HCT116 (cell line): ENCODE measurements at regions not wholly inside any gene's neighbourhood (a gene's known extent, or its start where the extent isn't known, plus 50 kb on each side); places are given as distances from the start of the nearest gene placed in this dataset.

Source experiments
- ATAC-seq: fragments of 200-7000 bp; cut with Tn5 transposase; 2 replicates; pipeline ENCODE4 v1.9.1; 2020; ENCODE audit warnings: mild to moderate bottlenecking, moderate library complexity
- BruUV-seq: library from RNA; stranded (reverse); fragments of 400-500 nt; replicated peaks from 2 replicates; lab custom pipeline; 2021; lab: Mats Ljungman, UMichigan
- CTCF ChIA-PET: fragments of 300-600 bp; sonication (Branson Sonifier 250); formaldehyde crosslinking; loops from one replicate; lab custom pipeline; 2021; ENCODE audit warnings: antibody characterized with exemption; lab: Charles Lee
- POLR2A ChIA-PET: fragments of 300-600, 350-600 bp; sonication (Branson Sonifier 250); formaldehyde crosslinking; loops from one replicate; lab custom pipeline; 2021; ENCODE audit warnings: antibody characterized with exemption; lab: Charles Lee
- RAD21 ChIA-PET, 2 experiments: fragments of 300-600 bp; sonication (Branson Sonifier 250); formaldehyde crosslinking; loops; one replicate each; lab custom pipeline; 2023; ENCODE audit warnings: low total read pairs in 2 of 2; ENCODE audit not compliant: uncharacterized antibody in 2 of 2, unreplicated experiment in 2 of 2, low non-redundant PET in 1 of 2; lab: Charles Lee
- DNase-seq: peaks from one replicate; pipeline ENCODE4 v3.0.0-alpha.2; 2010; ENCODE audit warnings: low read depth, low spot score
- H2AFZ ChIP-seq: fragments of 200-600 bp; shearing (Covaris generic), sonication (generic); 2 replicates; pipeline ENCODE4 v1.6.1; 2017; ENCODE audit warnings: low read depth, mixed run types, mixed read lengths, antibody characterized with exemption, low read length; ENCODE audit not compliant: poor library complexity, severe bottlenecking
- H3K27ac ChIP-seq: 2 replicates; pipeline ENCODE4 v1.5.1; 2012; ENCODE audit warnings: low read depth, low read length
- H3K27me3 ChIP-seq: fragments of 200-600 bp; sonication (generic); 2 replicates; pipeline ENCODE4 v1.6.1; 2016; ENCODE audit warnings: mixed run types, low read length, mixed read lengths; ENCODE audit not compliant: insufficient read depth
- H3K36me3 ChIP-seq, 2 experiments: fragments of 200-500 bp in 1 of 2; fragments of 200-600 bp in 1 of 2; sonication (Bioruptor generic) in 1 of 2; sonication (generic) in 1 of 2; 2 replicates each; pipeline versions ENCODE4 v1.5.1 to v1.6.1; 2014 to 2016; ENCODE audit warnings: low read length in 2 of 2, inconsistent platforms in 1 of 2, mixed read lengths in 1 of 2, mixed run types in 1 of 2; ENCODE audit not compliant: insufficient read depth in 2 of 2, control insufficient read depth in 1 of 2
- H3K4me1 ChIP-seq, 2 experiments: fragments of 200-600 bp in 1 of 2; sonication (generic) in 1 of 2; 2 replicates each; pipeline versions ENCODE4 v1.5.1 to v1.6.1; 2012 to 2017; ENCODE audit warnings: low read length in 2 of 2, inconsistent platforms in 1 of 2, mild to moderate bottlenecking in 1 of 2, mixed read lengths in 1 of 2, mixed run types in 1 of 2, moderate library complexity in 1 of 2; ENCODE audit not compliant: insufficient read depth in 2 of 2, control insufficient read depth in 1 of 2
- H3K4me2 ChIP-seq: fragments of 200-600 bp; sonication (generic); 2 replicates; pipeline ENCODE4 v1.6.1; 2017; ENCODE audit warnings: mixed run types, low read length, mixed read lengths
- H3K4me3 ChIP-seq, 2 experiments: fragments of 200-600 bp in 1 of 2; sonication (generic) in 1 of 2; replicated peaks in 1 of 2; 2 replicates each; pipeline ENCODE4 v1.5.1; 2011 to 2016; ENCODE audit warnings: low read length in 2 of 2, control low read depth in 1 of 2, low read depth in 1 of 2, mild to moderate bottlenecking in 1 of 2, mixed read lengths in 1 of 2, mixed run types in 1 of 2
- H3K79me2 ChIP-seq: fragments of 200-600 bp; sonication (generic); 2 replicates; pipeline ENCODE4 v1.6.1; 2017; ENCODE audit warnings: mild to moderate bottlenecking, mixed run types, low read length, moderate library complexity, mixed read lengths; ENCODE audit not compliant: insufficient read depth
- H3K9ac ChIP-seq: fragments of 200-600 bp; sonication (generic); 2 replicates; pipeline ENCODE4 v1.6.1; 2016; ENCODE audit warnings: low read length, mixed read lengths
- H3K9me2 ChIP-seq: fragments of 200-600 bp; sonication (generic), shearing (Covaris generic); 2 replicates; pipeline ENCODE4 v1.6.1; 2017; ENCODE audit warnings: mixed run types, mild to moderate bottlenecking, moderate library complexity; ENCODE audit not compliant: insufficient read depth
- H3K9me3 ChIP-seq, 2 experiments: fragments of 200-500 bp in 1 of 2; fragments of 200-600 bp in 1 of 2; sonication (Bioruptor generic) in 1 of 2; sonication (generic) in 1 of 2; 2 replicates each; pipeline ENCODE4 v1.6.1; 2014 to 2017; ENCODE audit warnings: low read length in 2 of 2, mixed read lengths in 2 of 2, inconsistent platforms in 1 of 2, low read depth in 1 of 2, mild to moderate bottlenecking in 1 of 2, mixed run types in 1 of 2, moderate library complexity in 1 of 2; ENCODE audit not compliant: control insufficient read depth in 1 of 2, insufficient read depth in 1 of 2
- H4K20me1 ChIP-seq: fragments of 200-600 bp; sonication (generic), shearing (Covaris generic); 2 replicates; pipeline ENCODE4 v1.6.1; 2017; ENCODE audit warnings: mixed run types, mild to moderate bottlenecking, moderate library complexity; ENCODE audit not compliant: insufficient read depth
- CBX3 ChIP-seq: IDR thresholded peaks from 2 replicates; pipeline ENCODE4 v1.6.1; 2012; ENCODE audit warnings: low read depth
- CEBPB ChIP-seq: IDR thresholded peaks from 2 replicates; pipeline ENCODE4 v1.6.1; 2012; ENCODE audit warnings: low read depth
- EGR1 ChIP-seq: IDR thresholded peaks from 2 replicates; pipeline ENCODE4 v1.6.1; 2012; ENCODE audit warnings: low read depth
- FOSL1 ChIP-seq: IDR thresholded peaks from 2 replicates; pipeline ENCODE4 v1.6.1; 2012; ENCODE audit warnings: low read depth
- JUND ChIP-seq: IDR thresholded peaks from 2 replicates; pipeline ENCODE4 v1.6.1; 2012
- POLR2A ChIP-seq: IDR thresholded peaks from 2 replicates; pipeline ENCODE4 v1.7.0; 2011; ENCODE audit warnings: borderline replicate concordance; ENCODE audit not compliant: insufficient read depth, insufficient read length; ENCODE audit errors: extremely low read depth
- RAD21 ChIP-seq: IDR thresholded peaks from 2 replicates; pipeline ENCODE4 v1.6.1; 2012; ENCODE audit warnings: low read depth, mild to moderate bottlenecking
- SIN3A ChIP-seq: IDR thresholded peaks from 2 replicates; pipeline ENCODE4 v1.6.1; 2012; ENCODE audit warnings: low read depth
- SRF ChIP-seq: IDR thresholded peaks from 2 replicates; pipeline ENCODE4 v1.6.1; 2012; ENCODE audit warnings: low read depth
- TCF7L2 ChIP-seq: IDR thresholded peaks from 2 replicates; pipeline ENCODE4 v1.7.0; 2011; ENCODE audit warnings: borderline replicate concordance, inconsistent platforms; ENCODE audit not compliant: insufficient read depth, insufficient read length; ENCODE audit errors: extremely low read depth
- YY1 ChIP-seq: IDR thresholded peaks from 2 replicates; pipeline ENCODE4 v1.6.1; 2011; ENCODE audit warnings: low read length, low read depth, moderate library complexity, mild to moderate bottlenecking; ENCODE audit not compliant: insufficient replicate concordance; ENCODE audit errors: extremely low read depth
- ZFX ChIP-seq: fragments of 450-650 bp; IDR thresholded peaks from 2 replicates; pipeline ENCODE4 v1.6.1; 2017
- intact Hi-C: fragments of 100-400 bp; cut with micrococcal nuclease; formaldehyde crosslinking; loops from 2 replicates; pipeline ENCODE4 v1.10.0; 2022
- TF ChIP-seq, protein P1 (sequence below): IDR thresholded peaks from 2 replicates; pipeline ENCODE4 v1.6.1; 2011; ENCODE audit warnings: mild to moderate bottlenecking, low read length, moderate library complexity; ENCODE audit not compliant: insufficient replicate concordance; ENCODE audit errors: extremely low read depth
- TF ChIP-seq, protein P2 (sequence below): IDR thresholded peaks from 2 replicates; pipeline ENCODE4 v1.6.1; 2012

DNA sequence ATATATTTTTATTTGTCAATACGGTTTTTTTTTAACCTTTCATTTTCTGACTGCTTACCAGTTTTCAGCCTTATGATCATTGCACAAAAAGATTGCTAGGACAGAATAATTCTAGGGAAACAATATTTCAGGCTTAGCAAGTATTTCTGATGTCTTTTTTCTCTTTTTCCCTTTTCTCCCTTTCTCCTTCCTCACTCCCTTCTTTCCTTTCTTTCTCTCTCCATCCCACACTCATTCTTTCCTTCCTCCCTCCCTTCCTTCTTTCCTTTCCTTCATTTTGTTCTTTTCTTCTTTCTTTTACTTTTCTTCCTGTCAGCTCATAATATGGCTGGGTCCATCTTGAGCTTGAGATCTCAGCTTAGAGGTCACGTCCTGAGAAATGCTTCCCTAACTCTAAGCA is 601.4 kb upstream of the NOVA1 start (continued):
- TF ChIP-seq FOSL1 (no peak), YY1 (no peak), CEBPB (no peak)

DNA sequence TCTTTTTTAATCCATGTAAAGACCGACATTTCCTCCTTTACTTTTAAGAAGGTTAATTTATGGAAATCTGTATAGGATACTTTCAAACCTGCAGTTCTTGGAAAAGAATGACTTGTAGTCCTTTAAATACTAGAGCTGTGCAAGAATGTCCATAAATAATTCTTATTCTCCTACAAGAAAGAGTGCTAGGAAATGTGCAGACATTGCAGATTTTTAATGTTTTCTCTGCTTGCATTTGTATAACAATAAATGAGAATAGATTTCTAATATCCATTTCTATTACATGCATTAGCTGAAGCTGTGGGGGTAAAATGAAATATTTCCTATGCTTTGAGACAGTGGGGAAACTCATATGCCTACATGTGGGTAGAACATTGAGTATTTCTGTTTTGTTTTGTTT is 607.2 kb upstream of the NOVA1 start:
- ATAC-seq: no peak
- BruUV-seq: no TSS peak
- Histone ChIP-seq H3K4me1 (no peaks in the 10 kb centered on the region), H4K20me1 (no peaks in the 10 kb centered on the region), H3K4me2 (no peak overlapping the region), H3K27me3 (no peaks in the 10 kb centered on the region), H3K4me3 (no peak overlapping the region), H3K9ac (no peak overlapping the region), H3K9me2 (no peaks in the 10 kb centered on the region), H2AFZ (no peak overlapping the region), H3K36me3 (no peaks in the 10 kb centered on the region), H3K27ac (no peak overlapping the region), H3K9me3 (peaks cover 3 to 29% of the 10 kb centered on the region in 2 experiments; a peak in 3 of 4 replicates), H3K79me2 (no peaks in the 10 kb centered on the region)
- ChIA-PET RAD21 (no interaction called here), POLR2A (no interaction called here), CTCF (no interaction called here)
- DNase-seq: no peak
- TF ChIP-seq CBX3 (no peak), ZFX (no peak), SIN3A (no peak), RAD21 (no peak), JUND (no peak), FOSL1 (no peak), EGR1 (no peak), TCF7L2 (no peak), SRF (no peak), POLR2A (no peak)
- TF ChIP-seq, protein P1, sequence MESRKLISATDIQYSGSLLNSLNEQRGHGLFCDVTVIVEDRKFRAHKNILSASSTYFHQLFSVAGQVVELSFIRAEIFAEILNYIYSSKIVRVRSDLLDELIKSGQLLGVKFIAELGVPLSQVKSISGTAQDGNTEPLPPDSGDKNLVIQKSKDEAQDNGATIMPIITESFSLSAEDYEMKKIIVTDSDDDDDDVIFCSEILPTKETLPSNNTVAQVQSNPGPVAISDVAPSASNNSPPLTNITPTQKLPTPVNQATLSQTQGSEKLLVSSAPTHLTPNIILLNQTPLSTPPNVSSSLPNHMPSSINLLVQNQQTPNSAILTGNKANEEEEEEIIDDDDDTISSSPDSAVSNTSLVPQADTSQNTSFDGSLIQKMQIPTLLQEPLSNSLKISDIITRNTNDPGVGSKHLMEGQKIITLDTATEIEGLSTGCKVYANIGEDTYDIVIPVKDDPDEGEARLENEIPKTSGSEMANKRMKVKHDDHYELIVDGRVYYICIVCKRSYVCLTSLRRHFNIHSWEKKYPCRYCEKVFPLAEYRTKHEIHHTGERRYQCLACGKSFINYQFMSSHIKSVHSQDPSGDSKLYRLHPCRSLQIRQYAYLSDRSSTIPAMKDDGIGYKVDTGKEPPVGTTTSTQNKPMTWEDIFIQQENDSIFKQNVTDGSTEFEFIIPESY: no peak
- TF ChIP-seq, protein P2, sequence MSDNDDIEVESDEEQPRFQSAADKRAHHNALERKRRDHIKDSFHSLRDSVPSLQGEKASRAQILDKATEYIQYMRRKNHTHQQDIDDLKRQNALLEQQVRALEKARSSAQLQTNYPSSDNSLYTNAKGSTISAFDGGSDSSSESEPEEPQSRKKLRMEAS: no peak
- intact Hi-C loops: no loop called here
